Peyer's patch (tissue), 4 donors: ENCODE measurements at regions not wholly inside any gene's neighbourhood (a gene's known extent, or its start where the extent isn't known, plus 50 kb on each side); places are given as distances from the start of the nearest gene placed in this dataset.

Source experiments
- POLR2A ChIP-seq, 2 donors: fragments of 450-650 bp; IDR thresholded peaks; one replicate each; pipeline ENCODE4 v1.5.1; 2017; ENCODE audit warnings: antibody characterized with exemption in 2 of 2, mild to moderate bottlenecking in 2 of 2, moderate library complexity in 2 of 2
- TF ChIP-seq, protein P1 (sequence below), 6 experiments: fragments of 450-650 bp in 4 of 6; fragments of 200-600 bp in 2 of 6; sonication (generic) in 1 of 6; IDR thresholded peaks; one replicate each; pipeline ENCODE4 v1.5.1; 2017 to 2019; ENCODE audit warnings: antibody characterized with exemption in 6 of 6, mild to moderate bottlenecking in 3 of 6, moderate library complexity in 1 of 6

DNA sequence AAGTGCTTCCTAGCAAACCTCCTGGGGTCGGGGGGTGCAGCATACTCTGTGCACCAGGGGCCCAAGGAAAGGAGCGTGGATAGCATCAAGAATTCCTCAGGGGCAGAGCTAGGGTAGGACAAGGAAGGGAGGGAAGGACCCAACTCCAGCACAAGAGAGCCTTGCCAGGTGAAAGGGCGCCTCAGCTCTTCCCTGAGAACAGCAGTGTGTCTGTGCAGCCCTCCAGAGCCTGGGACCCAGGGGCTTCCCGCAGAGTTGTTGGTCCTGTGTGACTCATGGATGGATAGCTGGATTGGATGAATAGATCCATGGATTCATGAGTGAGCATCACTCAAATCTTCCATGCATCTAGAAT, 175.4 kb downstream of the SMAD2 start:
- TF ChIP-seq, protein P1, sequence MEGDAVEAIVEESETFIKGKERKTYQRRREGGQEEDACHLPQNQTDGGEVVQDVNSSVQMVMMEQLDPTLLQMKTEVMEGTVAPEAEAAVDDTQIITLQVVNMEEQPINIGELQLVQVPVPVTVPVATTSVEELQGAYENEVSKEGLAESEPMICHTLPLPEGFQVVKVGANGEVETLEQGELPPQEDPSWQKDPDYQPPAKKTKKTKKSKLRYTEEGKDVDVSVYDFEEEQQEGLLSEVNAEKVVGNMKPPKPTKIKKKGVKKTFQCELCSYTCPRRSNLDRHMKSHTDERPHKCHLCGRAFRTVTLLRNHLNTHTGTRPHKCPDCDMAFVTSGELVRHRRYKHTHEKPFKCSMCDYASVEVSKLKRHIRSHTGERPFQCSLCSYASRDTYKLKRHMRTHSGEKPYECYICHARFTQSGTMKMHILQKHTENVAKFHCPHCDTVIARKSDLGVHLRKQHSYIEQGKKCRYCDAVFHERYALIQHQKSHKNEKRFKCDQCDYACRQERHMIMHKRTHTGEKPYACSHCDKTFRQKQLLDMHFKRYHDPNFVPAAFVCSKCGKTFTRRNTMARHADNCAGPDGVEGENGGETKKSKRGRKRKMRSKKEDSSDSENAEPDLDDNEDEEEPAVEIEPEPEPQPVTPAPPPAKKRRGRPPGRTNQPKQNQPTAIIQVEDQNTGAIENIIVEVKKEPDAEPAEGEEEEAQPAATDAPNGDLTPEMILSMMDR (IDR thresholded peaks at IDR 0.05), result no peak
- no peak for TF ChIP-seq POLR2A (IDR thresholded peaks at IDR 0.05)
